Skeletal muscle satellite cell (primary cell): ENCODE measurements at regions not wholly inside any gene's neighbourhood (a gene's known extent, or its start where the extent isn't known, plus 50 kb on each side); places are given as distances from the start of the nearest gene placed in this dataset.

ENCODE experiments used
- H3K27me3 ChIP-seq: 2 replicates; pipeline ENCODE4 v1.7.0; 2013; ENCODE audit warnings: low read length; ENCODE audit not compliant: control insufficient read depth, insufficient read depth
- H3K36me3 ChIP-seq: 2 replicates; pipeline ENCODE4 v1.7.0; 2013; ENCODE audit warnings: mild to moderate bottlenecking, control low read depth, low read length; ENCODE audit not compliant: insufficient read depth
- H3K4me1 ChIP-seq: 2 replicates; pipeline ENCODE4 v1.7.0; 2013; ENCODE audit warnings: low read length; ENCODE audit not compliant: control insufficient read depth, insufficient read depth
- H3K4me2 ChIP-seq: 2 replicates; pipeline ENCODE4 v1.7.0; 2013; ENCODE audit warnings: mild to moderate bottlenecking, low read length
- H3K4me3 ChIP-seq: 2 replicates; pipeline ENCODE4 v1.7.0; 2013; ENCODE audit warnings: low read length
- H3K9ac ChIP-seq: 2 replicates; pipeline ENCODE4 v1.7.0; 2013; ENCODE audit warnings: mild to moderate bottlenecking, low read depth, low read length, moderate library complexity
- H3K9me3 ChIP-seq: replicated peaks from 2 replicates; pipeline ENCODE4 v1.7.0; 2013; ENCODE audit warnings: mild to moderate bottlenecking, control low read depth, low read length

GRCh38 chr5:32511776-32512374 is 67.3 kb upstream of the ZFR start:
- no peaks in the 10 kb centered on the region for H3K36me3 ChIP-seq
- H3K4me3 ChIP-seq: no peak overlapping the region
- H3K9ac ChIP-seq: no peak overlapping the region
- peaks cover 21% of the 10 kb centered on the region for H3K4me1 ChIP-seq
- no peaks in the 10 kb centered on the region for H3K27me3 ChIP-seq
- no peak overlapping the region for H3K4me2 ChIP-seq
- H3K9me3 ChIP-seq: no peaks in the 10 kb centered on the region

DNA sequence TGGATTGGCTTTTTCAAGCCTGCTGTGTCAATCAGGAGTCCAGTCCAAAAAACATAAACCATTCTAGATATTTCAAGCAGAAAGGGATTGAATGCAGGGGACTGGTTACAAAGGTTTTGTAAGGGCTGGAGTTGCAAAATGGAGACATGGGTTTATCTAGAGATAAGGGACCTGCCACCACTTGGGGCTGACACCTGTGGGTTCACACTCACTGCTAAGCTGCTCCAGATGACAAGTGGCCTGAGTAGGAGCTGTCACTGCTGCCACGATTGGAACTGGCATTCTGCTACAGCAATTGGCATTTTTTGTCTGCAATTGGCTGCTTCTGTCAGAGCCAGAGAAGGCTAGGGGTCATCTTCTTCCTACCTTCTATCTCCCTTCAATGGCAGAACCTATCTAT is 66.3 kb upstream of the ZFR start:
- Histone ChIP-seq H3K4me3 (no peak overlapping the region), H3K4me2 (no peak overlapping the region), H3K4me1 (peaks cover 31% of the 10 kb centered on the region), H3K9ac (no peak overlapping the region), H3K9me3 (no peaks in the 10 kb centered on the region), H3K27me3 (no peaks in the 10 kb centered on the region), H3K36me3 (no peaks in the 10 kb centered on the region)

- H3K9me3 ChIP-seq: no peaks in the 10 kb centered on the region
These were observed 64.6 kb upstream of the ZFR start for GRCh38 chr5:32508806-32509805.

DNA sequence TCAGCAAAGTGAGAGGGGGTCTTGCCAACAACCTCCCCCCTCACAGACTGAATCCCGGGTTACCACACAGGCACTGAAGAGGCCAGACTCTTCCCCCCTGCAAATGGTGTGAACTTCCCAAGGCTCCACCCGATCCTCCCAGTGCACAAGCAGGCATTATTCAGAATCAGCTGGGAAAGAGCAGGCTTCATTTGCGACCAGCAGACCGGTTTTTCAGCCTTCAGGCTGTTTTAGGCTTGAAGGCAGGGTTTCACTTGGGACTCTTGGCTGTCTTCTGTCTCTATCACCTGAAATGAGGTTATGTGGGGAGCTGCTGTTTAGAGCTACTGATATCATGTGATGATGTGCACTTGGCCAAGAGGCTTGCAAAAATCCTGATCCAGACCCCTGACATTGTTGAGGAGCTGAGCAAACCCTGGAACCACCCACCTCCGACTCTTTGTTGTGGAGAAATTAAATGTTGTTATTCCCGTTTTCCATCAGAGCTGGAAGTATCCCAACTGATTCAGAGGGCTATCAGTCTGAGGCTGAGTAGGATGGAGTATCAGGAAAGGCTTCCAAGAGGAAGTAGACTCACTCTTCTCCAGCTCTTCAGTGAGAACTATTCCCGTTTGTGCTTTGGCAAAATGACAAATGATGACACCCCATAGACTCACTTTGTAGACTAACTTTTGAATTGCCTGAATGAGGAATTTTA is 63.3 kb upstream of the ZFR start:
- Histone ChIP-seq H3K4me1 (peaks cover 48% of the 10 kb centered on the region), H3K9me3 (no peaks in the 10 kb centered on the region), H3K4me2 (peak overlapping the region; percentile 40), H3K9ac (peak overlapping the region; percentile 47), H3K4me3 (no peak overlapping the region), H3K27me3 (no peaks in the 10 kb centered on the region), H3K36me3 (no peaks in the 10 kb centered on the region)

More at GRCh38 chr5:32508806-32509805, 64.6 kb upstream of the ZFR start:
- H3K9ac ChIP-seq: no peak overlapping the region
- H3K27me3 ChIP-seq: no peaks in the 10 kb centered on the region
- no peak overlapping the region for H3K4me3 ChIP-seq
- peaks cover 48% of the 10 kb centered on the region for H3K4me1 ChIP-seq
- H3K36me3 ChIP-seq: no peaks in the 10 kb centered on the region
- H3K4me2 ChIP-seq: no peak overlapping the region

DNA sequence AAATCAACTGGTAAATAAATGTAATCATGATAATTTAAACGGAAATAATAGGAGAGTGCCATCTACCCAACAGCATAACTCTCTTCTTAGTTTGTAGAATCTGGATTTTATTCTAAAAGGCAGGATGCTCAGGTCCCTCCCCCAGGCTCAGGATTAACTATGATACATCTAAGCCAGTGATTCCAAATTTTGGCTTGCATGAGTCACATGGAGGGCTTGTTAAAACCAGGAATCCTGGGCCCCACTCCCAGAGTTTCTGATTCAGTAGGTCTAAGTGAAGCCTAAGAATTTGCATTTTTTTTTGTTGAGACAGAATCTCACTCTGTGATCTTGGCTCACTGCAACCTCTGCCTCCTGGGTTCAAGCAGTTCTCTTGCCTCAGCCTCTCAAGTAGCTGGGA is 62.3 kb upstream of the ZFR start:
- H3K4me3 ChIP-seq: no peak overlapping the region
- peak overlapping the region; percentile 75 for H3K4me2 ChIP-seq
- H3K9ac ChIP-seq: no peak overlapping the region
- no peaks in the 10 kb centered on the region for H3K9me3 ChIP-seq
- peaks cover 48% of the 10 kb centered on the region for H3K4me1 ChIP-seq
- H3K27me3 ChIP-seq: no peaks in the 10 kb centered on the region
- H3K36me3 ChIP-seq: no peaks in the 10 kb centered on the region

DNA sequence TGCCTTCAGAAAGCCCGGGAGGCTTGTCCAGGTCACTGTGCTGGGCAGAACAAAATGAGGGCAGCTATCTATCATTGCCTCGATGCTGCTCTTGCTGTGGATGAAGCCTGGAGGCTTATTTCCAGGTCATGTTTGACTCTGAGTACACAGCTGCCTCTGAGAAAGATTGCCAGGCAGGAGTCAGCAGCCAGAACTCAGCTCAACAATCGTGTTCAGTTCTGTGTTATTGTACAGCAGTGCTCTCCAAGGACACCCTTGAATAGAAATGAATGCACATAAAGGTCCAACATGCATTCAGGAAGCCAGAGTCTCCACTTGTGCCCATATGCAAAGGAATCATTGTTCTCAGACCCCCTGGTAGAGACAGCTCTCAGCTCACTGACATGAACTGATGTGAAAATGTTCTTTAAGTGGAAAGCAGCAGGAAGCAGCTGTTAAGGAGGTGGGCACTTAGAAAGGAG is 61.7 kb upstream of the ZFR start:
- Histone ChIP-seq H3K4me1 (peaks cover 48% of the 10 kb centered on the region), H3K9ac (peak overlapping the region; percentile 15), H3K4me3 (peak overlapping the region; percentile 11), H3K4me2 (peak overlapping the region; percentile 75), H3K36me3 (no peaks in the 10 kb centered on the region), H3K9me3 (no peaks in the 10 kb centered on the region), H3K27me3 (no peaks in the 10 kb centered on the region)

DNA sequence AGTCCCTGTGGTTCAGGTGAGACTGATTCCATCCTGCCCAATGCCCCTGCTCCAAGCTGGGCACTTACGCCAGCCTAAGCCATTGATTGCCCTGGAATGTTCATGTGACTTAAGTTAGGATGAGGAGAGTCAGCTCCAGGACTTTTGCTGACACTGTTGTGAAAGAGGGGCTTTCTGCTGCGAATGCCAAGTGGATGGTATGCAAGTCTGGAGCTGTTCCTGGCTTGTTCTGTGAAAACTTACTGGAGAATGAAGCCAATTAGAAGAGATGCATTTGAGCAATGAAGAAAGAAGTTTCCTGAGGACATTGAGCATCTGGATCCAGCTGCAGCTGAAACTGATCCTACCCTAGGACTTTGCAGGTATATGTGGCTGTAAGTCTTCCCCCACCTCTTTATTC is 61.2 kb upstream of the ZFR start:
- Histone ChIP-seq H3K4me1 (peaks cover 48% of the 10 kb centered on the region), H3K36me3 (no peaks in the 10 kb centered on the region), H3K9me3 (no peaks in the 10 kb centered on the region), H3K4me2 (peak overlapping the region; percentile 75), H3K9ac (peak overlapping the region; percentile 30), H3K27me3 (no peaks in the 10 kb centered on the region), H3K4me3 (peak overlapping the region; percentile 11)

DNA sequence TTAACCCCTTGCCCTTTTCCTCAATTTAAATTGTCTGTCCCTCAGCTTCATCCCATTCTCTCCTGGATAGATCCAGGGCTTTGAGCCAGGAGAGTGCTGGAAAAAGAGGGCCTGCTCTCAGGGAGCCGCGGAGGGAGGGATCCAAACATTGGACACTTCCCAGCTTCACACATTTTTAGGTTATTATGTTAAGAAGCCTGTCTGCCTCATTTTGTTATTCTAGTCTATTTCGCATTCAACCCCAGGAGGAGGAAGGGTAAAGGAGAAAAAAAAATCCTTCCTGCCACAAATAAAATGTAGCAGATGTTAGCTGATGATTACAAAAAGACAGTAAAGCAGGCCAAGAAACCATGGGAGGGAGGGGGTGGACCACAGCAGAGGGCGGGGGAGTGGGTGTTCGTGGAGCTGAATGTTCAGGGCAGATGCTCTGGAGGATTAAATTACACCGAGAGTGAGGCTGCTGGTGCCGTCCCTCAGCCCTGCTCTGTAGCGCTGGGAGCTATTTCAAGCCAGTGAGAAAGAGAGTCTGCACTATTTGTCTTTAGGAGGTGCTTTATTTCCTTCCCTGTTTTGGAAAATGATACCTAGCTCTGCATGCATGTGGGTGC is 60.6 kb upstream of the ZFR start:
- peak overlapping the region; percentile 30 for H3K9ac ChIP-seq
- H3K4me3 ChIP-seq: peak overlapping the region; percentile 11
- H3K27me3 ChIP-seq: no peaks in the 10 kb centered on the region

GRCh38 chr5:32504329-32504988 is 59.9 kb upstream of the ZFR start:
- no peak overlapping the region for H3K4me3 ChIP-seq
- no peaks in the 10 kb centered on the region for H3K27me3 ChIP-seq
- H3K36me3 ChIP-seq: no peaks in the 10 kb centered on the region
- H3K9ac ChIP-seq: peak overlapping the region; percentile 11
- H3K9me3 ChIP-seq: no peaks in the 10 kb centered on the region
- peak overlapping the region; percentile 75 for H3K4me2 ChIP-seq
- peaks cover 48% of the 10 kb centered on the region for H3K4me1 ChIP-seq

More for the DNA sequence above, 60.6 kb upstream of the ZFR start:
- Histone ChIP-seq H3K4me2 (peak overlapping the region; percentile 75), H3K4me1 (peaks cover 48% of the 10 kb centered on the region), H3K9me3 (no peaks in the 10 kb centered on the region), H3K36me3 (no peaks in the 10 kb centered on the region)

DNA sequence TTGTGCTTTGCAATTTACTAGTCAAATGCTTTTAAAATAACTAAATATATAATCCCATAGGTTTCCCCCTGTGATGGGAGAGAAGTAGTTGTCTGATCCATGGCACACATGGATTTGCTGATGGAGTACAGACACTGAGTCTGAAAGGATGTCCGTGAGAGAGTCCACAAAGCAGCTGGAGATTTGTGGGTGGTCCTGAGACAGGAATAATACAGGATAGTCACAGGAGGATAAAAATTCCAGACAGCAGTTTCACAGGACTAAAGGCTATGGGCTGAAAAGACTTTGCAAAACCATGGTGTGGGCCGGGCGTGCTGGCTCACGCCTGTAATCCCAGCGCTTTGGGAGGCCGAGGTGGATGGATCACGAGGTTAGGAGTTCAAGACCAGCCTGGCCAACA is 58.7 kb upstream of the ZFR start:
- Histone ChIP-seq H3K4me2 (no peak overlapping the region), H3K9me3 (no peaks in the 10 kb centered on the region), H3K9ac (no peak overlapping the region), H3K27me3 (no peaks in the 10 kb centered on the region), H3K4me3 (no peak overlapping the region), H3K4me1 (peaks cover 39% of the 10 kb centered on the region), H3K36me3 (no peaks in the 10 kb centered on the region)
